GM18951 (cell line): ENCODE measurements at regions not wholly inside any gene's neighbourhood (a gene's known extent, or its start where the extent isn't known, plus 50 kb on each side); places are given as distances from the start of the nearest gene placed in this dataset.

Source experiments
- POLR2A ChIP-seq: IDR thresholded peaks from 4 replicates; pipeline ENCODE4 v1.6.1; 2011; ENCODE audit warnings: mild to moderate bottlenecking; ENCODE audit not compliant: insufficient read length, insufficient read depth; ENCODE audit errors: extremely low read depth
- in situ Hi-C: fragments of 300-500 bp; cut with MboI; formaldehyde crosslinking; loops from one replicate; pipeline ENCODE4 v1.12.0; 2022; ENCODE audit warnings: low sequenced_read_pairs, mixed read lengths, inconsistent platforms; ENCODE audit not compliant: unreplicated experiment

DNA sequence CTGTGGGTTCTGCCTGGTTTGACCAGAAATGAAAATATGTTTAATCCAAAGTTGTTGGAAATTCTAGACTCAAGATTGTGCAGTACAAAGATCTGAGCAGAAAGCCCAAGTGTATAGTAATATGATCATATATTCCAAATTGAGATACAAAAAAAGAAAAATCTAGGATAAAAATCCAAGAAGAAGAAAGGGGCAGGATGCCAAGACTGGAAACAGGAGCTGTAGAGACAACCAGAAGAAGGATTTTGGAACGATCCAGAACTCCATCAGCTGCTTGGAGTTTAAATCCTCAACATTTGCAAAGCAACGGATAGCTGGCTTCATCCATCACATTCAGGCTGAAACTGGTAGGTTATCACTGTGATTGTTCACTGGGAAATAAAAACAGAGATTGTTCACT is 333.6 kb upstream of the UBE2E3 start:
- no peak for TF ChIP-seq POLR2A
- in situ Hi-C loops: loop anchor here (25.0 kb wide), 1 partner anchor 416 kb away; no protein-coding TSS in a partner anchor

- no peak for TF ChIP-seq POLR2A
- in situ Hi-C loops: loop anchor here (25.0 kb wide), 1 partner anchor 418 kb away; no protein-coding TSS in a partner anchor
Measured at GRCh38 chr2:180644709-180645108, 335.7 kb upstream of the UBE2E3 start.

- in situ Hi-C loops: loop anchor here (25.0 kb wide), 1 partner anchor 432 kb away; no protein-coding TSS in a partner anchor
- TF ChIP-seq POLR2A: no peak
Measured at GRCh38 chr2:180630756-180631155, 349.6 kb upstream of the UBE2E3 start.

DNA sequence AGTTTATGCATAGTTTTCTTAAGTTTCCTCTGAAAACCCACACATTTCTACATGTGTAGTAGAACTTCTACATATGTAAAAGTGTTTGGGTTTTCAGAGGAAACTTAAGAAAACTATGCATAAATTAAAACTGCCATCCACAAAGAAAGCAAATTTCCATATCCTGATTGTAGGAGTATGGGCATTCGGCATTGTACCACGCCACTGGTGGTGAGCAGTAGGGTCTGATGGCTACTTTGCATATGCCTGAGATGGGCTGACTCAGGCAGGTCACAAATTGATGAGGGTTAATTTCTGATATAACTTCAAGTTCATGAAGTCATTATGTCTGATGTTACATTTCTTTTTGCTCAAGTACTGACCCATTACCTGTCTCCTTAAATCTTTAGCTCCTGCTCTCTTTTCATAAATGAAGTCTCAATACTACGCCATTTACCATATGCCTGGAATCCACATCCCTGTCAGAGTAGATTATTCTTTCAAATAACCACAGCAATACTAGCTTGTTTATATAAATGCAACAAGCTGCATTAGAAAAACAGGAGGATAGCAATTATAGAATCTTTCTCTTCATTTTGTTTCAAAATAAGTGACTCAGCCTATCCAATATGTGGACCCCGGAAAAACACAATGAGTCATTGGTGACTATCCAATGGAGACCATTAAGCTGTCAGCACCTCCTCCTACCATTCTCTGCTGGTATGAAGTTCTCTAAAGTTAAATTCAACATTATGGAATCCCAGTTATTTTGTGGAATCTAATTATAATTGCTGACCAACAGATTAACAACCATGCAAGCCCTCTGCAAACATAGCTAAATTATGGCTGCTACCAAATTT is 355.2 kb upstream of the UBE2E3 start:
- TF ChIP-seq POLR2A: no peak
- in situ Hi-C loops: loop anchor here (25.0 kb wide), 1 partner anchor 437 kb away; no protein-coding TSS in a partner anchor

GRCh38 chr2:180621941-180622918 is 358.2 kb upstream of the UBE2E3 start:
- TF ChIP-seq POLR2A: no peak
- in situ Hi-C loops: no loop called here

DNA sequence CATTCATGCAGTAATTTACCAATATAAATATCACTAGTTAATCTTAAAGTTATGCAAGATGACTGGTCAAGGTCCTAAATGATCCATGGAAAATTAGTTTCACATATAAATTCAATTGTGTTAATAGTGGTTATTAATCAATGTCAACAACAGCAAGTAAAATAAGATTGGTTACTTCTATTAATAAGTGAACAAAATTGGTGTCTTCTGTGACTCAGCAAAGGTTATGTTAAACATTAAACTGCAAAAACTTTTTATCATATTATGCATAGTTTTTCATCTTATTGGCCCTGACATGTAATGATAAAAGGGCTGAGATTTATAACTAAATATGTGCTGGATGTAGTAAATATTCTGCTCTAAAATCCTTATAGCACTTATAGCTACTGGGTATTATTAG is 359.0 kb upstream of the UBE2E3 start:
- TF ChIP-seq POLR2A: no peak
- in situ Hi-C loops: no loop called here

- in situ Hi-C loops: no loop called here
- TF ChIP-seq POLR2A: no peak
Measured at GRCh38 chr2:180618570-180618969, 361.8 kb upstream of the UBE2E3 start.

DNA sequence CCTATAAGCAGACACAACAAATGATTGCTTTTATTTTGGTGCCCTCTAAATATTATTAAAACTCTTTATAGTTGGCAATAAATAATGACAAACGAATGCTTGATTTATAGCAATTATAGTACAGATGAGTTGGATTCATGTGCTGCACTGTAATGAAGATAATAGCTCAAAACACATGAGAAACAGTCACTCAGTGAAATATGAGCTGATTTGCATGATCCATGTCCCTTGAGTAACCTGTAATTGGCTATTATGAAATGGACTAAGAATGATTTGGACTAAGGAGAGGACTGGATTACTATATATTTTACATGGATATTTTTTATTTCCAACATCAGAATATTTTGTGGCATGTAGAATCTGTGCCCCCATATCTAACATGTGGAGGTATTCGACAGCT is 365.6 kb upstream of the UBE2E3 start:
- no peak for TF ChIP-seq POLR2A
- in situ Hi-C loops: no loop called here

DNA sequence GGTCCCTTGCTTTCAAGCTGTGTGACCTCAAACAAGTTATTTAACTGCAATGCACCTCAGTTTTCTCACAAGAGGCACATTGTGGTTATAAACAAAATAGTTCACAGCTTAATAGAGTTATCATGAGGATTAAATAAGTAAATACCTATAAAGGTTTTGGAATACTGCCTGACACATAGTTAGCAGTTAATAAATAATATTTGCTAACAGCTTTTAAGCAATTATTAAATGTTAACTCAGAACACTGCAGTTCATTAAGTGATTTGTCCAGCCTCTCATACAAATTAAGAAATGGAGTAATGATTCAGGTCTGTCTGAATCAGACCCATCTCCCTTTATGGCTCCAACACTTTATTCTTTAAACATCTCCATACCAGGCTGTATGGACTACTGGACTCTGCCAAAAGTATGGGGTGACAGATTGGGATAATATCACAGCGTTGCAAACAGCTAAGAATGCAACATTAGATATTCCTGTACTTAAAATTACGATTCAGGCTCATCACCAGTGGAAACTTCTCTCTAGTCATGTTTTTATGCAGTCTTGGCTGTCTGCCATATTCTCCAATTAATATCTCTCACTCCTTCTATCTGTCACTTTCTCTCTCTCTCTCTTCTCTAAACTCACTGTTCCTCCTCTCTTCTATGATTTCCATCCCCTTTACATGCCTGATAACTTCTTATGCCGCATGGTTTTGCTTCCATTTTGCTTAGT is 370.6 kb upstream of the UBE2E3 start:
- in situ Hi-C loops: no loop called here
- no peak for TF ChIP-seq POLR2A

GRCh38 chr2:180607514-180608049 is 372.8 kb upstream of the UBE2E3 start:
- no peak for TF ChIP-seq POLR2A
- in situ Hi-C loops: no loop called here

GRCh38 chr2:180604077-180604476 is 376.3 kb upstream of the UBE2E3 start:
- in situ Hi-C loops: no loop called here
- no peak for TF ChIP-seq POLR2A

DNA sequence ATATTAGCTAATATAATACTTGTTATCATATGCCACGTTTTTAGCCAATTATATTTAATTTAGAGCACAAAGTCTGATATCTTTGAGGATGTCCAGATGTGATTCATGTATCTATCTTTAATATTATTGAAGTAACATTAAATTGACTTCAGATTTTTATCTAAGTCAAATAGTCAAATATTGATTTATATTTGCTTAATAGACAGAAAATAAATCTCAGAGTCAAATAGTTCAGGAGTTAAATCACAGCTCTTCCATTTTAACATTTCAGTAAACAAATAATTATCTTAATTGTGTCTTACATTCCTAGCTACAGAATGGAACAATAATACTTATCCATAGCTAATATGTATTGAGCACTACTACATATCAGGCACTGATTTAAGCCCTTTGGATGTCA is 379.4 kb upstream of the UBE2E3 start:
- in situ Hi-C loops: no loop called here
- TF ChIP-seq POLR2A: no peak
